ENCODE measurements at regions not wholly inside any gene's neighbourhood (a gene's known extent, or its start where the extent isn't known, plus 50 kb on each side); places are given as distances from the start of the nearest gene placed in this dataset.
"Not testable (repeated sequence)": the region's sequence is repeated elsewhere in the genome, so short reads cannot be mapped to it uniquely, and the experiment has no call there.

- TF ChIP-seq GABPA (IDR thresholded peaks at IDR 0.05; ENCODE audit: low read depth): no peak
- TF ChIP-seq POLR2AphosphoS5 (IDR thresholded peaks at IDR 0.05; ENCODE audit: low read depth): no peak
- TF ChIP-seq, protein P1, sequence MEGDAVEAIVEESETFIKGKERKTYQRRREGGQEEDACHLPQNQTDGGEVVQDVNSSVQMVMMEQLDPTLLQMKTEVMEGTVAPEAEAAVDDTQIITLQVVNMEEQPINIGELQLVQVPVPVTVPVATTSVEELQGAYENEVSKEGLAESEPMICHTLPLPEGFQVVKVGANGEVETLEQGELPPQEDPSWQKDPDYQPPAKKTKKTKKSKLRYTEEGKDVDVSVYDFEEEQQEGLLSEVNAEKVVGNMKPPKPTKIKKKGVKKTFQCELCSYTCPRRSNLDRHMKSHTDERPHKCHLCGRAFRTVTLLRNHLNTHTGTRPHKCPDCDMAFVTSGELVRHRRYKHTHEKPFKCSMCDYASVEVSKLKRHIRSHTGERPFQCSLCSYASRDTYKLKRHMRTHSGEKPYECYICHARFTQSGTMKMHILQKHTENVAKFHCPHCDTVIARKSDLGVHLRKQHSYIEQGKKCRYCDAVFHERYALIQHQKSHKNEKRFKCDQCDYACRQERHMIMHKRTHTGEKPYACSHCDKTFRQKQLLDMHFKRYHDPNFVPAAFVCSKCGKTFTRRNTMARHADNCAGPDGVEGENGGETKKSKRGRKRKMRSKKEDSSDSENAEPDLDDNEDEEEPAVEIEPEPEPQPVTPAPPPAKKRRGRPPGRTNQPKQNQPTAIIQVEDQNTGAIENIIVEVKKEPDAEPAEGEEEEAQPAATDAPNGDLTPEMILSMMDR (IDR thresholded peaks at IDR 0.05; ENCODE audit: insufficient read depth, low read length): no peak
- H3K27me3 ChIP-seq (ENCODE audit: insufficient read depth, poor library complexity, severe bottlenecking): no peaks in the 10 kb centered on the region
- DNase-seq (ENCODE audit: low read depth in 1 of 2, low spot score in 1 of 2): no peak
- no peak overlapping the region for H3K27ac ChIP-seq (replicated peaks)
- no peak overlapping the region for H3K4me3 ChIP-seq (replicated peaks; ENCODE audit: insufficient read depth, low read length)
Measured at GRCh38 chr7:119996634-119997033, 276.3 kb upstream of the KCND2 start.

GRCh38 chr7:119999738-120000475 is 273.1 kb upstream of the KCND2 start:
- H3K4me3 ChIP-seq (replicated peaks; ENCODE audit: insufficient read depth, low read length): no peak overlapping the region
- no peaks in the 10 kb centered on the region for H3K27me3 ChIP-seq (ENCODE audit: insufficient read depth, poor library complexity, severe bottlenecking)
- H3K27ac ChIP-seq (replicated peaks): no peak overlapping the region
- no peak for DNase-seq (ENCODE audit: low read depth in 1 of 2, low spot score in 1 of 2)
- no peak for TF ChIP-seq GABPA (IDR thresholded peaks at IDR 0.05; ENCODE audit: low read depth)
- TF ChIP-seq SPI1 (IDR thresholded peaks at IDR 0.05; ENCODE audit: borderline replicate concordance, low read depth): no peak
- TF ChIP-seq, protein P2, sequence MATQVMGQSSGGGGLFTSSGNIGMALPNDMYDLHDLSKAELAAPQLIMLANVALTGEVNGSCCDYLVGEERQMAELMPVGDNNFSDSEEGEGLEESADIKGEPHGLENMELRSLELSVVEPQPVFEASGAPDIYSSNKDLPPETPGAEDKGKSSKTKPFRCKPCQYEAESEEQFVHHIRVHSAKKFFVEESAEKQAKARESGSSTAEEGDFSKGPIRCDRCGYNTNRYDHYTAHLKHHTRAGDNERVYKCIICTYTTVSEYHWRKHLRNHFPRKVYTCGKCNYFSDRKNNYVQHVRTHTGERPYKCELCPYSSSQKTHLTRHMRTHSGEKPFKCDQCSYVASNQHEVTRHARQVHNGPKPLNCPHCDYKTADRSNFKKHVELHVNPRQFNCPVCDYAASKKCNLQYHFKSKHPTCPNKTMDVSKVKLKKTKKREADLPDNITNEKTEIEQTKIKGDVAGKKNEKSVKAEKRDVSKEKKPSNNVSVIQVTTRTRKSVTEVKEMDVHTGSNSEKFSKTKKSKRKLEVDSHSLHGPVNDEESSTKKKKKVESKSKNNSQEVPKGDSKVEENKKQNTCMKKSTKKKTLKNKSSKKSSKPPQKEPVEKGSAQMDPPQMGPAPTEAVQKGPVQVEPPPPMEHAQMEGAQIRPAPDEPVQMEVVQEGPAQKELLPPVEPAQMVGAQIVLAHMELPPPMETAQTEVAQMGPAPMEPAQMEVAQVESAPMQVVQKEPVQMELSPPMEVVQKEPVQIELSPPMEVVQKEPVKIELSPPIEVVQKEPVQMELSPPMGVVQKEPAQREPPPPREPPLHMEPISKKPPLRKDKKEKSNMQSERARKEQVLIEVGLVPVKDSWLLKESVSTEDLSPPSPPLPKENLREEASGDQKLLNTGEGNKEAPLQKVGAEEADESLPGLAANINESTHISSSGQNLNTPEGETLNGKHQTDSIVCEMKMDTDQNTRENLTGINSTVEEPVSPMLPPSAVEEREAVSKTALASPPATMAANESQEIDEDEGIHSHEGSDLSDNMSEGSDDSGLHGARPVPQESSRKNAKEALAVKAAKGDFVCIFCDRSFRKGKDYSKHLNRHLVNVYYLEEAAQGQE (IDR thresholded peaks at IDR 0.05; ENCODE audit: insufficient replicate concordance, low read depth): no peak
- TF ChIP-seq, protein P1 (IDR thresholded peaks at IDR 0.05; ENCODE audit: insufficient read depth, low read length): no peak
- TF ChIP-seq POLR2AphosphoS5 (IDR thresholded peaks at IDR 0.05; ENCODE audit: low read depth): no peak

- Histone ChIP-seq H3K4me3 (replicated peaks; ENCODE audit: insufficient read depth, low read length) (no peak overlapping the region), H3K27me3 (ENCODE audit: insufficient read depth, poor library complexity, severe bottlenecking) (no peaks in the 10 kb centered on the region), H3K27ac (replicated peaks) (no peak overlapping the region)
- no peak for DNase-seq (ENCODE audit: low read depth in 1 of 2, low spot score in 1 of 2)
- TF ChIP-seq, protein P1 (IDR thresholded peaks at IDR 0.05; ENCODE audit: insufficient read depth, low read length): no peak
- TF ChIP-seq, protein P2 (IDR thresholded peaks at IDR 0.05; ENCODE audit: insufficient replicate concordance, low read depth): no peak
- TF ChIP-seq SPI1 (IDR thresholded peaks at IDR 0.05; ENCODE audit: borderline replicate concordance, low read depth): no peak
- no peak for TF ChIP-seq POLR2AphosphoS5 (IDR thresholded peaks at IDR 0.05; ENCODE audit: low read depth)
- no peak for TF ChIP-seq GABPA (IDR thresholded peaks at IDR 0.05; ENCODE audit: low read depth)
Measured at GRCh38 chr7:120005720-120006119, 267.3 kb upstream of the KCND2 start.

GRCh38 chr7:120014301-120014700 is 258.7 kb upstream of the KCND2 start:
- DNase-seq (ENCODE audit: low read depth in 1 of 2, low spot score in 1 of 2): not testable (repeated sequence)

More at GRCh38 chr7:120014301-120014700, 258.7 kb upstream of the KCND2 start:
- not testable (repeated sequence) for H3K27me3 ChIP-seq (ENCODE audit: insufficient read depth, poor library complexity, severe bottlenecking); H3K4me3 ChIP-seq (replicated peaks; ENCODE audit: insufficient read depth, low read length); H3K27ac ChIP-seq (replicated peaks)
